ENCODE measurements at regions not wholly inside any gene's neighbourhood (a gene's known extent, or its start where the extent isn't known, plus 50 kb on each side); places are given as distances from the start of the nearest gene placed in this dataset.

DNA sequence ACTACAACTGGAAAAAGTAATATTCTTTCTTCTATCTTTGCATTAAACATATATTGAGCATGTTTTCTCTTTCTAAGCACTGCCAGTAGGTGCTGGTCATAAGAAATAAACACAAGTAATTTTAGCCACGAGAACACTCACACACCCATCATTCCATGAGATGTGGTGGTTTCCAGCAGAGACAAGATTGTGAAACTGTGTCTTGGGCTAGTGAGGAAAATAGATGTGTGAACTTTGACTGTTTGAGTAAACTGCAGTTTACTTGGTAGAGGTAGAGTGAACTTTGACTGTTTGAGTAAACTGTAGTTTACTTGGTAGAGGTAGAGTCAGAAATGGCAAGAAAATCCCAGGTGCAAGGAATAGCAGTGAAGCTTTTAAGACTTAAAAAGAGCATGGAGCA is 300.9 kb upstream of the HS3ST1 start:
- DNase-seq: no peak

DNA sequence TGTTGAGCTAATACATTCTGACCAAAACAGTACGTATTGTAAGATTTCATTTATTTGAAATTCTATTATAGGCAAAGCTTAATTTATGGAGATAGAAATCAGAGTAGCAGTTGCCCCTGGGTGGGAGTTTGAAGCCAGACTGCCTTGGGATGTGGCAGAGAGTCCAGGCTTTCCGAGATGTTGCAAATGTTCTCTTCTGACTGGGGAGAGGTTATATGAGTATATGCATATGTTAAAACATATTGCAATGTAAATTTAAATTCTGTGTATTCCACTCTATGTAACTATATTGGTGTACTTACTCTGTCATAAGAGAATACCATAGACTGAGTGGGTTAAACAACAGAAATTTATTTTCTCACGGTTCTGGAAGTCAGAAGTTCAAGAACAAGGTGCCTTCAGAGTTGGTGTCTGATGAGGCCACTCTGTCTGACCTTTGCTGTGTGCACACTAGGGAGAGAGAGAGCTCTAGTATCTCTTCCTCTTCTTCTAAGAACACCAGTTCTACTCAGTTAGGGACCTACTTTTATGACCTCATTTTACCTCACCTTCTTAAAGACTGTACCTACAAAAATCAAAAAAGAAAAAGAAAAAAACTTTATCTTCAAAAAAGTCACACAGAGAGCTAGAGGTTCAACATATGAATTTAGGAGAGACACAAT is 299.3 kb upstream of the HS3ST1 start:
- DNase-seq: no peak

DNA sequence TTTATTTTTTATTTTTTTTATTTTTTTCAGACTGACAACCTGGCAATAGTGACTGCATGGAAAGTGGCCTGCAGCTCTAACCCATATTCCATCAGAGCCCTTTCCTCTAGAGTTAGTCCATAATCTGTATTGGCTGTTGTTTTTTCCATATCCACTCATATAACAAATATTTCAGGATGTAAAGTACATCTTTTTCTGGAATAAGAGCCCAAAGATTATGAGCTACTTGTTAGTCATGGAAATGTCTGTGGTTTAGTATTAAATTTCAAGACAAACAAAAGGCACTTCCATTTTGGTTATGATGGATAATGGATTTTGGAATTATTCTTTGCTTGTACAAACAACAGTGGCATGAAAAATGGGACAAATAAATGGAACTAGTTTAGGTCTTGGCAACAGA is 296.0 kb upstream of the HS3ST1 start:
- no peak for DNase-seq

DNA sequence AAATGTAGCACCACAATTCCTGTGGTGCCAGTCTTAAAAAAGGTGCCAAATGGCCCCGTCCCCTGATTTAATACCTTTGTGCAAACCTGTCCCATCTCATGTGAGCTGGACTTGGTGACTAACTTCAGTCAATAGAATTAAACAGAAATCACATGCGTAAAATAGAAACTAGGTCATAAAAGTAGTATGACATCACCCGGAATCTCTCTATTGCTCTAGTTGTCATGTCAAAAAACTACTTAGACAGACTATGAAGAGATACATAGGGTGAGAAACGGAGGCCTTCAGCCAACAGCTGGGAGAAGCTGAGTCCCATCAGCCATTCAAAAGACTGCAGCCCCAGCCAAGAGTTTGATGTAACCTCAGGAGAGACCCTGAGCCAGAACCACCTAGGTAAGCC is 293.5 kb upstream of the HS3ST1 start:
- DNase-seq: no peak

DNA sequence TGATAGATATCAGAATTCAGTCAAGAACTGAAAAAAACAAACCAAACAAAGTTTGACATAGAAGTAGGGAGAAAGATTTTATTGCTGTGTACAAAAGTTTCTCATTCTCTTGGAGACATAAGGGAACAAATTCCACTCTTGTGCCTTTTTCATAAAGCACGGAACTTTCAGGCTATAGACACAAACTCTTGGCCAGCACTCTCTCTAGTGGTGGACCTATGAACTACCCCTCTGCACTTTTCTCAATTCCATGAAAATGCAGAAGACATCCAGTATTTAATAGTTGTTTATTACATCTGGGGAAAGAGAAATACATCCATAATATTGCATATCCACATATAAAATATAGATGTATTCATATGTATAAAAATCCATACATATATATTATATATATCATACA is 291.6 kb upstream of the HS3ST1 start:
- no peak for DNase-seq

DNA sequence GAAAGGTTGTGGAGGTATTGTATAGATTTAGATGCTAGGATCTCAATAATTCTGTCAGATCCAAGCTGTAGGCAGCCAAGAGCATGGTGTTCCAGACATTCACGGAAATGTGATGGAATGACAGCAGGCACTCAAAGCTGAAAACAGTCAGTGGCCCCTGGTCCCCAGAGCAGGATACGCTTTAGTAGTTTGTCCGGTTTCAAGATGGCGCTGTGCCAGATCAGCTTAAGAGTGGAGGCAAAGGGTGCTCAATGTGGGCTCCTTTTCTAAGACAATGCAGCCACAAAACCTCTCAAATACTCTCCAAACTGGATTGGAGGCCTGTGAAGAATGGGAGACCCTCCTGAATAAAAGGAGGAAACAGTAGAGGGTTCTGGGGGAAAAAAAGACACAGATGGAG is 291.2 kb upstream of the HS3ST1 start:
- DNase-seq: no peak

DNA sequence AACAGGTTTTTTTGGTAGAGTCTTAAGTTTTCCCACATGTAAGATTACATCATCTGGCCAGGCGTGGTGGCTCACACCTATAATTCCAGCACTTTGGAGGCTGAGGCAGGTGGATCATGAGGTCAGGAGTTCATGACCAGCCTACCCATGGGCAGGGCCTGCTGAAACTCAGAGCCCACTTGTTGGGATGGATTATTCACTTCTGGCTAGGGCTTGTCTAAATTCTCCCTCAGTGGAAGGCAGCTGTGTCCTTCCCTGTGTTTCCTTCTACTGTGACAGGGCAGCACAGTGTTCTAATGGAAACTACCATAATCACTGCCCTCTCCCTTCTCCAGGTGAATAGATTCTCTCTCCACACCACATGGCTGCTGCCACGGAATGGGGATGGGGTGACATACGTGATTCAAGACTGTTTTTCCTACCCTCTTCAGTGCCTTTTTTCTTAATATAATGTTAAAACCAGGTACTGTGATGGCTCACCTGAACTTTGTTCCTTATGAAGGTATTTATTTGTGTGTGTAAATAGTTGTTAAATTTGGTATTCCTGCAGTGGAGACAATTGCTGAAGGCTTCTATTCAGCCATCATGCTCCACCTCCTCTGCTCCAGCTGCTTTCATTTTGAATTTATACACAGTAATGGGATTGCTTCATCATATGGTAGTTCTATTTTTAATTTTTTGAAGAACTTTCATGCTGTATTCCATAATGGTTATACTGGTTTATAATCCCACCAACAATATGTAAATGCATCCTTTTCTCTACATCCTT is 287.2 kb upstream of the HS3ST1 start:
- no peak for DNase-seq

DNA sequence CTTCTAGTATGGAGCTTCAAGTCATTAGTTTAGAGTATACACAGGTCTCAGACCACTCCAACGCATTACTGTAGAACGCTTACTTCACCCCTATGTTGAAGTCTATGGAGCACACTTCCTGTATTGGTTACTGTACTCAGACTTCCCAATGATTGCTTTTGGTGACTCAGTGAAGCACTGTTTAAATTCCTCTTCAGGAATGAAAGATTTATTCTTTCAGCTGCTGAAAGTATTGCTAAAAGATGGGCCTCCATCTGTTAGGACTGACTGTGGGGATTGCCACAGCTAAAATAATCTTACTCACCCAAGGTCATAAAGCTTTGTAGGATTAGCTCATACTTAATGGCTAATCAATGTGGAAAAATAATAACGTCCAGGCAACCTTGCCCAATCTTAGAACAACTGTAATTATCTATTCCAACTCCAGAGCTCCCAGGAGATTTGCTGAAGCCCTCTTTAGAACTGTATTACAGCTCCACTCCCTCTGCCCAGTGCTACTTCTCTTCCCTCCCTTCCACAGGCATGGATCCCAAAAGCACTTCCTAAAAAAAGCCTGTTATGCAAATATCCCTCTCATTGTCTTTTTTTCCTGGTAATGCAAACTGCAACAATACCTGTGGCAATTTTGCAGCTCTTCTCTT is 281.9 kb upstream of the HS3ST1 start:
- no peak for DNase-seq

DNA sequence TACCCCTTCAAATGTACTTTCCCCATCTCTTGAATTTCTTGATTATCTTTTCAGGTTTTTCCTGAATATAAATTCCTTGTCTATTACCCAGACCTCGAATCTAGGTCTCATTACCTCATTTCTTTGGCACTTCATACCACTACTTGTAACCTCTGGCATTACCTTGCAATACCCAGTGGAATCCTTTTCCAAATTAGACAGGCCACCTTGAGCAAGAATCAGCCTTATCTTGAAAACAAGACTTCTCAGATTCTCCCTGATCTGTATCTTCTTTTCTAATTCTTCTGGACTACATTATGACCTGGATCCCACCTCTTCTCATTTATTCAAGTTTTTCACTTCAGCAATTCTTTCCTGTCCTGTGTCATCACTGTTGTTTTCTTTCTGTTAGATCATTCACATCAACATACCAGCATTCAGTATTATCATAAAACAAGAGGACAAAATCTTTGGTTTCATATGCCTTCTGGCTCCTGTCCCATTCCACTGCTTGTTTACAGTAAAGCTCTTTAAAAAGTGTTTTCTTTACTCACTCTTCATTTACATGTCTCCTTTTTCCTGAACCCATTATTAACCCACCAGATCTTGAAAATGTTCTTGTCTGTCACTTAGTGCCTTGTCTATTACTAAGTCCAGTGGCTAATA is 275.6 kb upstream of the HS3ST1 start:
- no peak for DNase-seq

DNA sequence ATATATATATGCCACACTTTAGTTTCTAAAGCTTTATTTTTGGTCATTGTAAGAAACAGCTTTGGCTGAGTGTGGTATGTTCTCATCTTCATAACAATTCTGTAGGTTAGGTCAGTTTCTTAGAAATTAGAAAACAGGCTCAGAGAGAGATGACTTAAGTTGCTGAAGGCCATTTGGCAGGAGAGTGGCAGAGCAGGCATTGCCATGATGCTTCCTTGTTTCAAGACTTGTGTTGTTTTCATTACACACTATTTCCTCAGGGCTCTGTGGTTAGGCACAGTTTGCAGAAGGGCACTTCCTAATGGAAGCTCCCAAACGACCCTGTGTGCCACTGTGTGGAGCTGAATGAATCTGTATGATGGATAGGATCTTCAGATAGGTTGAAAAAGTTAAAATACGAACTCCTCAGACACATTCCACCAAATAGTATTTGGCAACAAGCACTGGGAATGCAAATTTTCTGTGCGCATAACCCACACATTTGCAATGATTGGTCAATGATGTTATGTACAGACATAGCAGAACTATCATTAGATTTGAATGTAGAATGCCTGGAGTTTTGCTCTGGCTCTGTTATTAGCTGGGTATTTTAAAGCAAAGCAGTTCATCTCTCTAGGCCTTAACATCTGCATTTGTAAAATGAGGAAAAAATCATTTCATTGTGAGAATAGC is 274.3 kb upstream of the HS3ST1 start:
- DNase-seq: no peak

DNA sequence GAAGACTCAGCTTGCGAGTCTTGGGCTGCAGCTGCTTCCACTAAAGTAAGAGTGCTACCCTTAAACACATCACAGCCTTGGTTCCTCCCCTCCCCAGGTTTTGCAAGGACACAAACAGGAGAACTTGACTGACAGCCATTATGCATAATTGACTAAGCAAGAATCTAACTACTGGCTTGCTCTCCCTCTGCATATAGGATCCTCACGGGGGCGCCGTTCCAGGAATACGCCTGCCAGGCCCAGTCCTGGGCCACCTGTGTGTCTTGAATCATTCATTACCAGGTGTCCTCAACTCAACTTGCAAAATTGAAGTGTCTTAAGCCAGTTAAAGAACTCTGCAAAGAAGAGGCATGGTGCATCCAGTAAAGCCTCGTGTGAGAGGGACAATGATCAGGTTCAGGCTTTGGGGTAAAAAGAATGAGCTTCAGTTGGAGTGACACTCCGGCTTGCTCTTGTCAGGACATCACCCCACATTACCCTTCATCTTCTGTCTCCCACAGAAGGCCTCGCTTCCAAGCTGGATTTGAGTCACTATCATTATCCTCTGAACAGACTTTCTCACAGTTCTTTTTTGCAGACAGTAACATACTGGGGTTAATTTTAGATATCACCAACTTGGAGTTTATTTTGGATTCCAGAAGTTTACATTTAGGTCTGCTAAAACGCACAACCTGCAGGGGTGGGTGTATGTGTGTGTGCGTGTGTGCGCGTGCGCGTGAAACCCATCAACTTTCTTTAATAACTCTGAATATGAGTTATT is 273.5 kb upstream of the HS3ST1 start:
- DNase-seq: no peak

DNA sequence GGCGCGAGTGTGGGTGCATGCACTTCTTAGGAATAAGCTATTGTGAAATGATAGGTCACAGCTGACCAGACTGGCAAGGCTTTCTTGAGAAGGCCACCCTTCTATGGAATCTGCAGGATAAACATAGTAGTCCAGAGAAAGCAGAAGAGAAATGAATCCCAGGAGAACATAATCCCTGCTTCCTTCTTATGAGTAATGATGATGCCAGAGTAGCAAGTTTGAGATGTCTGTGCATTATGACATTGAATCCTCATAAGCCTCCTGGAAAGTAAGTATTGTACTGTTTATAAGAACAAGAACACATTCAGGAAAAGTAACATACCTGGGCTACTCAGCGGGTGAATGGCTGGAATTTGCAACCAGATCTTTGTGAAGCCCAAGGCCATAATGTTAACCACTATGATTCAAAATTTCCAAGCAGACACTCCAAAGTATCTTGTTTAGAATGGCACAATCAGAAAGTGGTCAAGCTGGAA is 272.1 kb upstream of the HS3ST1 start:
- no peak for DNase-seq

DNA sequence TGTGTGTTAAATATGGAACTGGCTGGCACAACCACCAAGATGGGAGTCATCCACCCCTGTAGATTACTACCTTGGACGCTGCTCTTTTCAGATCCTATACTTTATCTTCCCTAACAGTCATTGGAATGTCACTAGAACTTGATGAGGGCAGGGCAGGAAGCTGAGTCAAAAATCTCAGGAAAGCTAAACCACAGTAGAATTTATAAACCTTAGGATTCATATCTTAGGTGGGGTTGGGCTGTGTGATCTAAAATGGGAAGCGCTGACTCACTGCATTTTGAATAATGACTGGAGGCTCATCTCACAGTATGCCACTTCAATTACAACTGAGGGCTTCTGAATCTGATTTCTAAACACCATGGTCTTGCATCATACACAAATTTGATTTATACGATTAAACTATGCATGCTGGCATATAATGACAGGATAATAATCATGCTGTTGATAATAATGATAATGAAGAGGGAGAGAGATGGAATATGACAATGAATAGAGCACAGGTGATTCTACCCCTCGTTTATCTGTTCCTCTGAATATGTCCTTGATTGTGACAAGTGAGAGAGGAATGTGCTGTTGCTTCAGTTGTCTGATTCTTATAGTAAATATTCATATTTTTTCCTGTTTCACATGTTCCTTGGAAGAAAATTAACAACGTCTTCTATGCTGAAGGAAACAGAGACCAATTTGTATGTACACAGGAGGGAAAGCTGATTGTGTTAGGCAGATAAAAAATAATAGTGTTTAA is 270.3 kb upstream of the HS3ST1 start:
- no peak for DNase-seq

DNA sequence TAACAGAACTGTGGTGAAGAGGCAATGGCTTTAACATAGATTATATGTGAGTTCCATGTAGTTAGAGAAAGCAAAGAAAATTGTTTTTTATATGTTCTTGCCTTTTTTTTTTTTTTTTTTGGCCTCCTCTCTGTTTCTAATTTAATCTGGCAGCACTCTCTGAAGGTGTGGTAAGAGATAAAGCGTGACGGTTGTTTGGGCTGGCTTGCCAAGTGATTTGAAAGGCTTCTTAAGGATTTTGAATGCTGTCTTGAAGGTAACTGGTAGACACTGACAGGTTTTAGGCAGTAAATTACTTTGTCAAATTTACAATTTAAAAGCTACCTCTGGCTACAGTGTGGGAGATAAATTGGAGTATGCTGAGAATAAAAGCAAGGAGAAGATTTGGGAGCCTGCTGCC is 269.3 kb upstream of the HS3ST1 start:
- no peak for DNase-seq

DNA sequence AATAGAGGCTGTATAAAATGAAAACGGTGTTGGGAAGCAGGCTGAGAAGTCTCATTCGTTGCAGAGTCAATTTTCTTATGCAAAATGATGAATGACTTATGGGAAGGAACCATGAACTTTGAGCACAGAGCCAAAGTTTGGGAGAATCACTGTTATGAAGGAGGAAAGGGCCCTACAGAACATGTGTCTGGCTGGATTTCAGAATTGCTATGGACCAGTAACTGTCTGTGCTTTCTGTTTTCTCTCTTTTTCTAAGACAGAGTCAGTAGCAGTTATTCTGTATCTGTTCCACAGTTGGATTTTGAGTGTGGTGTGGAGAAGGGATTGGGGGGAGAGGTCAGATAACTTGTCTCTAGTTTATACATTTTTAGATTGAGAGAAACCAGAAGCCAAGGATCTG is 265.0 kb upstream of the HS3ST1 start:
- no peak for DNase-seq

DNA sequence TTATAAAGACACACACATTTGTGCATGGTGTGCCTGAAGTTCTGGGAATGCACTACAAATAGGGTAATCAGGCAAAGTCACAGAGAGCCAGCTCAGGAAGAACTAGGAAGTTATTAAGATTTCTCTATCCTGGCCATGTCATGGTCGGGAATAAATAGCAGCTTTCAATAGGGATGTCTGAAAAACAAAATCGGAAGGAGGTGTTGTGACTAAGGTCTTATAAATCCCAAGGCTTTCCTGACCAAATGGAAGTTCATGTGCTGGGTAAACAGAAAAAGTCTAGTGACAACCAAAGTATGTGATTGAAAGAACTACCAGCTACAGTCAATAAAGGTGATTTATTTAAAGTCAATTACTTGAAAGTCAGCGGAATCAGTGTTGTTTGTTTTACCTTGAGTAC is 262.5 kb upstream of the HS3ST1 start:
- no peak for DNase-seq

DNA sequence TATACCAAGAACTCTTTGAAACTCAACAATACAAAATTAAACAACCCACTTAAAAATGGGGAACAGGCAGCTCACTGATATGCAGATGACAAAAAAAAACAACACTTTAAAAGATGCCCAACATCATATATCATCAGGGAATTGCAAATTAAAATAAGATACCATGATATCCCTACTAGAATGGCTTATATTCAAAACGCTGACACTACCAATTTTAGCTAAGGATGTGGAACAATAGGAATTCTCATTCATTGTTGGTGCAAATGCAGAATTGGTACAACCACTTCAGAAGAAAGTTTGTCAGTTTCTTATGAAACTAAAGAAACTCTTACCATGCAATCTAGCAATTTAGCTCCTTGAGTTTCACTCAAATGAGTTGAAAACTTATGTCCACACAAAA is 259.0 kb upstream of the HS3ST1 start:
- no peak for DNase-seq

DNA sequence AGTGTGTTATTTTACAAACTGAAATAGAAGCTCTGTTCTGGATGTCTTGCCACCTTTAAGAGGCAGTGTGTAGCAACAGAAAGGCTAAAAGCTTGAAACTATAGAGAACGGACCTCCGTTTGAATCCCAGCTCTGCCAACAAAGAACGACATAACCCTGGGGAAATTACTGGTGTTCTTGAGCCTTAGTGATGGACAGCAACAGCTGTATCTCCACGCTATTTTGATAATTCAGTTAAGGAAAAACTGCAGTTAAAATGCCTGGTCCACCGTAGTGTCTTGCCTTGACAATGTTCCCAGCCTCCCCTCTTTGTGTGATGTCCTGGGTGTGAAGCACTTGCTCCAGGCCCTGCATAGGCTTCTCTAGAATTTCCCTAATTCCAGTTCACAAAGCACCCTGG is 256.8 kb upstream of the HS3ST1 start:
- DNase-seq: no peak

DNA sequence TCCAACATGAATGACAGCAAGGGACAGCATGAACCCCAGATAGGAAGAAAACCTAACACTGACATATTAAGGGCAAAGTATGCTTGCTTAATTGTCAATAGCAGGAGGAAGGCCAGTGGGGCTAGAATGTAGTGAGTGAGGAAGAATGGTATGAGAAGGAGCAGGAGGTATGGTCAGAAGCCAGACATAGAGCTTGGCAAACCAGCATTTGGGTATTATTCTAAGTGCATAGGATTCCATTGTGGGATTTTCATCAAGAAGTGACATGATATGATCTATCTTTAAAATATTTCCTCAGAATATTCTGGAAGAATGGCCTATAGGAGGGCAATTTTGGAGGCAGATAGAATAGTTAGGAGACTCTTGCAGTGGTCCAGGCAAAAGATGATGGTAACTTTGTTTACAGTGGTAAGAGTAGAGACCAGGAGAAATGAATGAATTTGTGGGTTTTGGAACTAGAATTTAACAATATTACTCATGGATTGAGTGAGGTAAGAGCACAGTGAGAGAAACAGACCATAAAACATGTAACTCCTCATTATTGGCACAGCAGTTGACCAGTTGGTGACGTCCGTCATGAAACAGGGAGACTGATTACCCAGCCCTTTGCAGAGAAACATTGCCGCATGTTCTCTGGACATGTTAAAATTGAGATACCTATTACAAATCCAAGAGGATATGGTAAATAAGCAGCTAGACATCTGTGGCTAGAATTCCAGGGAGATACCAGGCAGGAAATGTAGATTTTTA is 246.5 kb upstream of the HS3ST1 start:
- DNase-seq: no peak

DNA sequence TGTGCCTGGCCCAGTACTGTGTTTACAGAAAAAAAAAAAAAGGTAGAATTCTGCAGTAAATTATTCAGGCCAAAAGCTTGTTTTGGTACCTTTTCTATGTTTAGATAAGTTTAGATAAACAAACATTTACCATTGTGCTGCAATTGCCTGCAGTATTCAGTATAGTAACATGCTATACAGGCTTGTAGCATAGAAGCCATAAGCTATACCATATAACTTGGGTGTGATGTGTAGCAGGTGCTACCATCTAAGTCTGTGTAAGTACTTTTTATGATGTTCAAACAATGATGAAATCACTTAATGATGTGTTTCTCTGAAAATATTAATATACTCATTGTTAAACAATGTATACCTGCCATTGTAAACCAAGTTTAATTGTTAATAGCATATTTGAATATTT is 241.6 kb upstream of the HS3ST1 start:
- DNase-seq: no peak

DNA sequence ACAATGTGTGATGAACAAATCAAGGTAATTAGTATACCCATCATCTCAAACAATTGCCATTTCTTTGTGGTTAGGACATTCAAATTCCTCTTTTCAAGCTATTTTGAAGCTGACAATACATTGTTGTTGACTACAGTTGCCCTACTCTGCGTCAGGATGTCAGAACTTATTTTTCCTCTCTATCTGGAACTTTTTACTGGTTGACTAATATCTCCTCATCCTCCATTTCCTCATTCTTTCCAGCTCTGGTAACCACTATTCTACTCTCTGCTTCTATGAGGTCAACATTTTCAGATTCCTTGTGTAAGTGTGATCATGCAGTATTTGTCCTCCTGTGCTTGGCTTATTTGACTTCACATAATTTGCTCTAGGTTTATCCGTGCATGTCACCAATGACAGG is 240.5 kb upstream of the HS3ST1 start:
- no peak for DNase-seq
